Keratinocyte (primary cell): ENCODE measurements at regions not wholly inside any gene's neighbourhood (a gene's known extent, or its start where the extent isn't known, plus 50 kb on each side); places are given as distances from the start of the nearest gene placed in this dataset.

Experiments used
- DNase-seq: peaks from one replicate; pipeline ENCODE4 v3.0.0-alpha.2; 2011; ENCODE audit warnings: low read depth, missing footprints, low spot score
- FAIRE-seq: peaks from 2 replicates; lab custom pipeline; 2011; peaks lifted over from hg19 to GRCh38; lab: Jason Lieb, UNC
- H2AFZ ChIP-seq: 2 replicates; pipeline ENCODE4 v1.6.0; 2012; ENCODE audit warnings: low read length, control low read depth, inconsistent platforms; ENCODE audit not compliant: control insufficient read depth
- H3K27ac ChIP-seq: 2 replicates; pipeline ENCODE4 v1.5.1; 2011; ENCODE audit warnings: low read length; ENCODE audit not compliant: control insufficient read depth, insufficient read depth
- H3K27me3 ChIP-seq: 3 replicates; pipeline ENCODE4 v1.6.0; 2011; ENCODE audit warnings: low read length; ENCODE audit not compliant: control insufficient read depth, insufficient read depth; ENCODE audit errors: extremely low read depth
- H3K36me3 ChIP-seq, 2 experiments: 2 replicates in 1 of 2; 3 replicates in 1 of 2; pipeline ENCODE4 v1.5.1; 2011; ENCODE audit warnings: low read length in 2 of 2, mild to moderate bottlenecking in 1 of 2; ENCODE audit not compliant: control insufficient read depth in 2 of 2, insufficient read depth in 2 of 2; ENCODE audit errors: extremely low read depth in 1 of 2
- H3K4me1 ChIP-seq: 3 replicates; pipeline ENCODE4 v1.5.1; 2011; ENCODE audit warnings: low read length; ENCODE audit not compliant: control insufficient read depth, insufficient read depth; ENCODE audit errors: extremely low read depth
- H3K4me2 ChIP-seq: 3 replicates; pipeline ENCODE4 v1.6.0; 2011; ENCODE audit warnings: low read depth, low read length; ENCODE audit not compliant: control insufficient read depth, insufficient read depth; ENCODE audit errors: extremely low read depth
- H3K4me3 ChIP-seq, 3 experiments: fragments of 200-600 bp in 1 of 3; sonication (generic) in 1 of 3; 2 replicates in 2 of 3; 3 replicates in 1 of 3; pipeline ENCODE4 v1.5.1; 2011 to 2016; ENCODE audit warnings: low read length in 3 of 3, mild to moderate bottlenecking in 3 of 3, control low read depth in 2 of 3, inconsistent platforms in 1 of 3, low read depth in 1 of 3, mixed read lengths in 1 of 3, mixed run types in 1 of 3, moderate library complexity in 1 of 3; ENCODE audit not compliant: control insufficient read depth in 2 of 3, insufficient read depth in 2 of 3; ENCODE audit errors: extremely low read depth in 1 of 3
- H3K79me2 ChIP-seq: 2 replicates; pipeline ENCODE4 v1.6.0; 2012; ENCODE audit warnings: low read length; ENCODE audit not compliant: control insufficient read depth, insufficient read depth
- H3K9ac ChIP-seq: 3 replicates; pipeline ENCODE4 v1.6.0; 2011; ENCODE audit warnings: low read length; ENCODE audit not compliant: control insufficient read depth, insufficient read depth; ENCODE audit errors: extremely low read depth
- H3K9me1 ChIP-seq: 3 replicates; pipeline ENCODE4 v1.6.0; 2011; ENCODE audit warnings: low read length; ENCODE audit not compliant: control insufficient read depth, insufficient read depth; ENCODE audit errors: extremely low read depth
- H3K9me3 ChIP-seq: 2 replicates; pipeline ENCODE4 v1.5.1; 2012; ENCODE audit warnings: low read depth, low read length; ENCODE audit not compliant: control insufficient read depth
- H4K20me1 ChIP-seq: 3 replicates; pipeline ENCODE4 v1.6.0; 2011; ENCODE audit warnings: low read length; ENCODE audit not compliant: control insufficient read depth, insufficient read depth; ENCODE audit errors: extremely low read depth
- EZH2 ChIP-seq: IDR thresholded peaks from one replicate; pipeline ENCODE4 v1.6.1; 2012; ENCODE audit warnings: inconsistent platforms, mild to moderate bottlenecking, low read length, moderate library complexity
- dilution Hi-C: fragments of 300-500 bp; cut with MboI; formaldehyde crosslinking; loops from one replicate; pipeline ENCODE4 v1.7.0; 2020; ENCODE audit warnings: low sequenced_read_pairs; ENCODE audit not compliant: extremely low pct_ligation_motif_present
- TF ChIP-seq, protein P1 (sequence below), 3 experiments: IDR thresholded peaks in 1 of 3; conservative IDR thresholded peaks in 1 of 3; optimal IDR thresholded peaks in 1 of 3; 2 replicates in 2 of 3; 3 replicates in 1 of 3; pipeline versions ENCODE3 to v1.5.1; 2011; ENCODE audit warnings: low read length in 3 of 3, mild to moderate bottlenecking in 3 of 3, moderate library complexity in 2 of 3, control low read depth in 1 of 3, inconsistent platforms in 1 of 3; ENCODE audit not compliant: insufficient read depth in 2 of 3; ENCODE audit errors: extremely low read depth in 1 of 3

DNA sequence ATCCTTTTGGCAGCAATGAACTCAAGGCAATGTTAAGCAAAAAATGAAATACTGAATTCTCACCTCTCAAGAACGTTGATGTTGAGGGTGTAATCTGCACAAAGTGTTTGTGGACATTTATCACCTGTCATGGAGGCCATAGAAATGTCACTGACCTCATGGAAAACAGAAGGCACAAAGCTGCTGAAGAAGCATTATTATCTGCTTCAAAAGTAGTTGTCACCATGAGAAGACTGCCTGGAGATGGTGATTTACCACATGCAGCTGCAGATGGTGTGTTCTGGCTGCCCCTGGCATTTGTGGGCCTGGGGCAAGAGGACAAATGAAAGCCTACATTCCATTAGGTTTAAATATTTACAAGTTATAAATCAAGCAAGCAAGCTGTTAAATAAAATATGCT is 116.8 kb upstream of the RPS6KA3 start:
- no peaks in the 10 kb centered on the region for H4K20me1 ChIP-seq
- no peaks in the 10 kb centered on the region for H3K36me3 ChIP-seq
- no peaks in the 10 kb centered on the region for H3K9me1 ChIP-seq
- no peak overlapping the region for H3K9ac ChIP-seq
- TF ChIP-seq, protein P1, sequence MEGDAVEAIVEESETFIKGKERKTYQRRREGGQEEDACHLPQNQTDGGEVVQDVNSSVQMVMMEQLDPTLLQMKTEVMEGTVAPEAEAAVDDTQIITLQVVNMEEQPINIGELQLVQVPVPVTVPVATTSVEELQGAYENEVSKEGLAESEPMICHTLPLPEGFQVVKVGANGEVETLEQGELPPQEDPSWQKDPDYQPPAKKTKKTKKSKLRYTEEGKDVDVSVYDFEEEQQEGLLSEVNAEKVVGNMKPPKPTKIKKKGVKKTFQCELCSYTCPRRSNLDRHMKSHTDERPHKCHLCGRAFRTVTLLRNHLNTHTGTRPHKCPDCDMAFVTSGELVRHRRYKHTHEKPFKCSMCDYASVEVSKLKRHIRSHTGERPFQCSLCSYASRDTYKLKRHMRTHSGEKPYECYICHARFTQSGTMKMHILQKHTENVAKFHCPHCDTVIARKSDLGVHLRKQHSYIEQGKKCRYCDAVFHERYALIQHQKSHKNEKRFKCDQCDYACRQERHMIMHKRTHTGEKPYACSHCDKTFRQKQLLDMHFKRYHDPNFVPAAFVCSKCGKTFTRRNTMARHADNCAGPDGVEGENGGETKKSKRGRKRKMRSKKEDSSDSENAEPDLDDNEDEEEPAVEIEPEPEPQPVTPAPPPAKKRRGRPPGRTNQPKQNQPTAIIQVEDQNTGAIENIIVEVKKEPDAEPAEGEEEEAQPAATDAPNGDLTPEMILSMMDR (optimal IDR thresholded peaks at IDR 0.05 in 1 of 3, IDR thresholded peaks at IDR 0.05 in 1 of 3, conservative IDR thresholded peaks at IDR 0.05 in 1 of 3; ENCODE audit: extremely low read depth in 1 of 3, insufficient read depth in 2 of 3, low read length in 3 of 3) = no peak
- TF ChIP-seq EZH2 = no peak
- DNase-seq = no peak
- H3K27me3 ChIP-seq = no peaks in the 10 kb centered on the region
- FAIRE-seq = no peak
- dilution Hi-C loops = no loop called here
- no peaks in the 10 kb centered on the region for H3K4me1 ChIP-seq
- no peak overlapping the region for H3K4me3 ChIP-seq
- H3K4me2 ChIP-seq = no peak overlapping the region
- no peaks in the 10 kb centered on the region for H3K79me2 ChIP-seq
- no peak overlapping the region for H3K27ac ChIP-seq
- H3K9me3 ChIP-seq = no peaks in the 10 kb centered on the region
- no peak overlapping the region for H2AFZ ChIP-seq

DNA sequence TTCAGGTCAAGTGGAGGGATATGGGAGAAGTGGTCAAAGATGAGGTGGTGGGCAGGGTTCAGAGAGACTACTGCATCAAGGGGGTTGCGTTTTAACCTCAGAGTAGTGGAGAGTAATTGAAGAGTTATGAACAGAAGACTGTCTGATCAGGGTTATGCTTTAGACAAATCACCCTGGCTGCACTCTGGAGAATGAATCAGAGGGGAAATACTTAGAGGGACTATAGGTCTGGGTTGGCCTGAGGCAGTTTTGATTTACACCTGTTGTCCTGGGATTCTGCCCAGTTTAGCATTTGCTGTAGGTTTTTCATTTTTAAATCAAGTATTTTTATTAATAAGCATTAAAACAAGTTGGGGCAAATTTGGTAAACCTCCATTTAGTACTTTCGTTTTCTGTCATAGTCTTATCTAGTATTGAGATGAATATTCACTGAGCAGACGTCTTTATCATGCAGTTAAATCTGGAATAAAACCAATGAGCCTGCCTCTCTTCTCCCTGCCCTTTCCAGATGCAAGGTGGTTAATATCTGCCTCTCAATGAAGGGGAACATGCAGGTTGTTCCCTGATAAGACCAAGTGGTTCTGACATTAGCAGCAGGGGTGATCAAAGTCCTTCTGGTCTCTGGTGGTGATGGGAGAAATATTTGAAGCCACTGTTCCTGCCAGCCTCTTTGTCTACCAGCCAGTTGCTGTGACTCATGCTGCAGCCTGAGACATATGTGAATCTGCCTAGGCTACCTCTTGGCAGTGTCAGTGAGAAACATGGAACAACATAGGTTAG is 116.0 kb upstream of the RPS6KA3 start:
- Histone ChIP-seq H3K27me3 (no peaks in the 10 kb centered on the region), H3K79me2 (no peaks in the 10 kb centered on the region), H4K20me1 (no peaks in the 10 kb centered on the region), H3K36me3 (no peaks in the 10 kb centered on the region), H3K4me1 (no peaks in the 10 kb centered on the region), H3K9me3 (no peaks in the 10 kb centered on the region), H2AFZ (no peak overlapping the region), H3K4me2 (no peak overlapping the region), H3K27ac (no peak overlapping the region), H3K9ac (no peak overlapping the region), H3K4me3 (no peak overlapping the region), H3K9me1 (no peaks in the 10 kb centered on the region)
- DNase-seq (no peak), FAIRE-seq (no peak)
- dilution Hi-C loops = no loop called here
- TF ChIP-seq EZH2 = no peak
- TF ChIP-seq, protein P1 (optimal IDR thresholded peaks at IDR 0.05 in 1 of 3, IDR thresholded peaks at IDR 0.05 in 1 of 3, conservative IDR thresholded peaks at IDR 0.05 in 1 of 3; ENCODE audit: extremely low read depth in 1 of 3, insufficient read depth in 2 of 3, low read length in 3 of 3) = no peak
